Lung (tissue), 11 donors: ENCODE measurements at regions not wholly inside any gene's neighbourhood (a gene's known extent, or its start where the extent isn't known, plus 50 kb on each side); places are given as distances from the start of the nearest gene placed in this dataset.
"Not testable (repeated sequence)": the region's sequence is repeated elsewhere in the genome, so short reads cannot be mapped to it uniquely, and the experiment has no call there.

Experiments
- ATAC-seq: fragments of 200-7000 bp; cut with Tn5 transposase; one replicate; pipeline ENCODE4 v1.9.1; 2020; ENCODE audit warnings: moderate number of reproducible peaks; ENCODE audit not compliant: insufficient read depth, low FRiP score
- DNase-seq, 3 donors: peaks; one replicate each; pipeline ENCODE4 v3.0.0-alpha.2; 2013 to 2017
- H3K27ac ChIP-seq, 2 donors: one replicate each; pipeline ENCODE4 v1.5.1; 2013; ENCODE audit warnings: mild to moderate bottlenecking in 2 of 2, moderate library complexity in 2 of 2, control low read depth in 1 of 2, inconsistent platforms in 1 of 2, low read depth in 1 of 2, low read length in 1 of 2
- H3K27me3 ChIP-seq, 3 donors: one replicate each; pipeline ENCODE4 v1.5.1; 2013; ENCODE audit warnings: low read length in 2 of 3; ENCODE audit not compliant: control insufficient read depth in 3 of 3, insufficient read depth in 3 of 3
- H3K36me3 ChIP-seq, 4 donors: one replicate each; pipeline ENCODE4 v1.5.1; 2013; ENCODE audit warnings: low read length in 4 of 4, mild to moderate bottlenecking in 1 of 4, moderate library complexity in 1 of 4; ENCODE audit not compliant: control insufficient read depth in 4 of 4, insufficient read depth in 4 of 4
- H3K4me1 ChIP-seq, 5 donors: one replicate each; pipeline ENCODE4 v1.5.1; 2013; ENCODE audit warnings: low read length in 5 of 5, mild to moderate bottlenecking in 2 of 5, moderate library complexity in 1 of 5; ENCODE audit not compliant: control insufficient read depth in 5 of 5, insufficient read depth in 5 of 5
- H3K4me3 ChIP-seq: one replicate; pipeline ENCODE4 v1.5.1; 2013; ENCODE audit warnings: mild to moderate bottlenecking, control low read depth, moderate library complexity
- H3K9ac ChIP-seq, 2 donors: one replicate each; pipeline ENCODE4 v1.5.1; 2013; ENCODE audit warnings: low read length in 2 of 2, control low read depth in 1 of 2; ENCODE audit not compliant: insufficient read depth in 1 of 2
- H3K9me3 ChIP-seq, 4 donors: one replicate each; pipeline ENCODE4 v1.5.1; 2013; ENCODE audit warnings: low read length in 3 of 4, mild to moderate bottlenecking in 1 of 4, moderate library complexity in 1 of 4; ENCODE audit not compliant: control insufficient read depth in 4 of 4, insufficient read depth in 3 of 4
- WGBS, 2 donors: extraction: QIAGEN DNeasy Blood & Tissue Kit; methylation state at CpG; one replicate each; pipeline ENCODE4 v1.1.7; 2013; 5-methylcytosine and 5-hydroxymethylcytosine counted together
- TF ChIP-seq, protein P1 (sequence below): IDR thresholded peaks from 2 replicates; pipeline ENCODE4 v1.5.1; 2012; ENCODE audit warnings: mild to moderate bottlenecking; ENCODE audit errors: control extremely low read depth, extremely low read depth
- donor health status: control.
- donor health status: control.
- donor health status: Bipolar disorder and iron deficiency.
- donor health status: healthy.
- donor health status: DM: yes; HTN: yes; CAD: no.

DNA sequence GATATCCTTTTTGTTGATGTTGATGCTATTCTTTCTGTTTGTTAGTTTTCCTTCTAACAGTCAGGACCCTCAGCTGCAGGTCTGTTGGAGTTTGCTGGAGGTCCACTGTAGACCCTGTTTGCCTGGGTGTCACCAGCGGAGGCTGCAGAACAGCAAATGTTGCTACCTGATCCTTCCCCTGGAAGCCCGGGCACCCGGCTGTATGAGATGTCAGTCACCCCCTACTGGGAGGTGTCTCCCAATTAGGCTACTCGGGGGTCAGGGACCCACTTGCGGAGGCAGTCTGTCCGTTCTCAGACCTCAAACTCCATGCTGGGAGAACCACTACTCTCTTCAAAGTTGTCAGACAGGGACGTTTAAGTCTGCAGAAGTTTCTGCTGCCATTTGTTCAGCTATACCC is 383.4 kb downstream of the HLX start:
- H3K27me3 ChIP-seq, H3K9ac ChIP-seq, H3K4me3 ChIP-seq, H3K27ac ChIP-seq, DNase-seq, H3K9me3 ChIP-seq, ATAC-seq, H3K36me3 ChIP-seq: not testable (repeated sequence)
- peaks cover 0 to 12% (median 6%) of the 10 kb centered on the region in 5 donors for H3K4me1 ChIP-seq
- 92 to 93% methylated on average over 7 of the region's 7 CpGs for WGBS, 2 donors

DNA sequence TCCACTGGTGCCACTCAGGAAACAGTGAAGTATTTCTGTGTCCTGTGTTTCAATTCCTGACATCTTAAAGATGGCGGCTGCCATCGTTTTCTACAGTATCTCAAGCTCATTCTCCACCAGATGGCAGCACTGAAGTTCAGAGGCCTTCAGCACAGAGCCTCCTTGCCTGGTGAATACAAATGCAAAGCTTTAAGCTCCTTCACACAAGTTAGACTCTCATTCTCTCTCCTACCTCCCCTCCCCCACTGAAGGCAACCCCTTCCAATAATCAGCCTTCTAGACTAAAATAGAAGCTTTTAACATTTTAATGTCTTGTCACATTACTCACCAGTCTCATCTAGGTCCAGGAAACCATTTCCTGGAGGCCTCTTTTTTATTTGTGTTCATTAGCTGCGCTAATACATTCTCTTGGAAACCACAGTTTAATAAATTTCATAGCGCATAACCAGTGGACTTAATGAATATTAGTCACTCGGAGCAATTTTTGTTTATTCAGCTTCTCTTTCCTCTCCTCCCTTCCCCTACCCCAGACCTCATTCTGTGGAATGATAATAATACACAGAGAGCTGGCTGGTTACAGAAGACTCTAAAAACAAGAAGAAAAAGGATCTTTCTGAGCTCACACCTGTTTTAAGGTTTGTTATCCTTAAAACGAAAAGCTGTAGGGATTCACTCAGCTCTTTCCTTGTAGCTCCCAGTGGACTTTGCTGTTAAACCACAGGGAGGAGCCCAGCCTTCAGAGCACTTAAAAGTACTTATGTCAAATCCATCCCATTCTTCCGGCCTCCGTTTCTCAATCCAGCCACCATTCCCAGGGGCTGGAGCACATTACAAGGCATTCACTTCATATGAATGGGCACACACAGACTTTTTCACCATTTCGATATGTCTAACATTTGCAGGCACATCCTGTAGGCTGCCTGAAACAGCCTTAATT is 384.9 kb downstream of the HLX start:
- Histone ChIP-seq H3K36me3 (peaks cover 0 to 3% (median 0%) of the 10 kb centered on the region in 4 donors), H3K9me3 (no peaks in the 10 kb centered on the region), H3K4me1 (peaks cover 0 to 12% (median 6%) of the 10 kb centered on the region in 5 donors), H3K9ac (peak overlapping the region in 1 of 2 donors; percentile 42), H3K27ac (no peak overlapping the region), H3K27me3 (no peaks in the 10 kb centered on the region), H3K4me3 (no peak overlapping the region)
- 70 to 87% methylated on average over 9 of the region's 9 CpGs for WGBS, 2 donors
- DNase-seq (peak; percentile 26 to 75 (median 74)), ATAC-seq (no peak)
- TF ChIP-seq, protein P1, sequence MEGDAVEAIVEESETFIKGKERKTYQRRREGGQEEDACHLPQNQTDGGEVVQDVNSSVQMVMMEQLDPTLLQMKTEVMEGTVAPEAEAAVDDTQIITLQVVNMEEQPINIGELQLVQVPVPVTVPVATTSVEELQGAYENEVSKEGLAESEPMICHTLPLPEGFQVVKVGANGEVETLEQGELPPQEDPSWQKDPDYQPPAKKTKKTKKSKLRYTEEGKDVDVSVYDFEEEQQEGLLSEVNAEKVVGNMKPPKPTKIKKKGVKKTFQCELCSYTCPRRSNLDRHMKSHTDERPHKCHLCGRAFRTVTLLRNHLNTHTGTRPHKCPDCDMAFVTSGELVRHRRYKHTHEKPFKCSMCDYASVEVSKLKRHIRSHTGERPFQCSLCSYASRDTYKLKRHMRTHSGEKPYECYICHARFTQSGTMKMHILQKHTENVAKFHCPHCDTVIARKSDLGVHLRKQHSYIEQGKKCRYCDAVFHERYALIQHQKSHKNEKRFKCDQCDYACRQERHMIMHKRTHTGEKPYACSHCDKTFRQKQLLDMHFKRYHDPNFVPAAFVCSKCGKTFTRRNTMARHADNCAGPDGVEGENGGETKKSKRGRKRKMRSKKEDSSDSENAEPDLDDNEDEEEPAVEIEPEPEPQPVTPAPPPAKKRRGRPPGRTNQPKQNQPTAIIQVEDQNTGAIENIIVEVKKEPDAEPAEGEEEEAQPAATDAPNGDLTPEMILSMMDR: peak; percentile 39

DNA sequence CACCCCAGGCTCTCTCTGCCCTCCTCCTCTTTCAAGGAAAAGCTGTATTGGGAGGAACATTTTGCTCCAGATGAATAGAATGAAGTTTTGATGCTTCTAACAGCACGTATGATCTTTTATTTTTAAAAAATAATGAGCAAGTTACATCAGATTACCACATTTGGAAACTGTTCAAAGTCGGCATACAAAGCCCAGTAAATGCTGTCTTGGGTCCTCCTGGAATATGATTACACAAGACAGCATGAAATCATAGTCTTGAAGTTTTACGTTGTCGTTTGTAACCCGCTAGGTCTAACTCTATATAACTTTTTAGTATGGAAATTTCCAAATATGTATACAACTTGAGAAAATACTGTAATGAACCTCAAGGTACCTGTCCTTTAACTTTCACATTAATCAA is 385.6 kb downstream of the HLX start:
- peaks cover 0 to 3% (median 0%) of the 10 kb centered on the region in 4 donors for H3K36me3 ChIP-seq
- H3K4me1 ChIP-seq: peaks cover 0 to 12% (median 6%) of the 10 kb centered on the region in 5 donors
- TF ChIP-seq, protein P1: no peak
- peak in 2 of 3 donors; percentile 42 to 73 for DNase-seq
- H3K4me3 ChIP-seq: no peak overlapping the region
- peak overlapping the region in 1 of 2 donors; percentile 42 for H3K9ac ChIP-seq
- no peak overlapping the region for H3K27ac ChIP-seq
- WGBS, 2 donors: 80 to 86% methylated on average over 5 of the region's 5 CpGs
- no peaks in the 10 kb centered on the region for H3K27me3 ChIP-seq
- no peaks in the 10 kb centered on the region for H3K9me3 ChIP-seq
- no peak for ATAC-seq

DNA sequence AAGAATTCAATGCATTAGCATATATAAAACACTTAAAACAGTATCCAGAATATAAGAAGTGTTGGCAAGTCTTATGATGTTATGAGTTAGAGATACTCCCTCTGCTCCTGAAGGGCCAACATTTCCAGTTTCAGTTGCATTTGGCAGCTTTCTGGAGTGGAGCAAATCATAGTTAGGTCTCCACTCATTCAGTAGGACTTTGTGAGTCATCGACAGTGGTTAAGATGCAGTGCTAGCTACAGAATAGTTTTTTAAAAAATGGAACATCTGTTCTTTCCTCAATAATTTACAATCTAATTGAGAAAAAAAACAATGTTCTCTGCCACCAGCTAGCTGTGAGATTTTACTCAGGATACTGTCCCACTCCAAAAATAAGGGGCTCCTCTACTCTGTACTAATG is 389.1 kb downstream of the HLX start:
- H3K36me3 ChIP-seq: peaks cover 0 to 3% (median 0%) of the 10 kb centered on the region in 4 donors
- no peaks in the 10 kb centered on the region for H3K27me3 ChIP-seq
- ATAC-seq (peak; percentile 43), DNase-seq (no peak)
- H3K9me3 ChIP-seq: no peaks in the 10 kb centered on the region
- H3K27ac ChIP-seq: no peak overlapping the region
- TF ChIP-seq, protein P1: no peak
- no peak overlapping the region for H3K4me3 ChIP-seq
- no peak overlapping the region for H3K9ac ChIP-seq
- H3K4me1 ChIP-seq: peaks cover 0 to 12% (median 6%) of the 10 kb centered on the region in 5 donors
- 84 to 97% methylated on average over 1 of the region's 1 CpG for WGBS, 2 donors
